Endothelial cell of umbilical vein (primary cell): ENCODE measurements at regions not wholly inside any gene's neighbourhood (a gene's known extent, or its start where the extent isn't known, plus 50 kb on each side); places are given as distances from the start of the nearest gene placed in this dataset.
"Not testable (repeated sequence)": the region's sequence is repeated elsewhere in the genome, so short reads cannot be mapped to it uniquely, and the experiment has no call there.

Experiments
- BruUV-seq: library from RNA; stranded (reverse); fragments of 400-500 nt; replicated peaks from 2 replicates; lab custom pipeline; 2021; lab: Mats Ljungman, UMichigan
- CTCF ChIA-PET: fragments of 300-600, 350-600 bp; sonication (Branson Sonifier 250); formaldehyde crosslinking; loops from one replicate; lab custom pipeline; 2021; ENCODE audit warnings: antibody characterized with exemption, inconsistent platforms; lab: Charles Lee
- POLR2A ChIA-PET: fragments of 300-600, 350-600 bp; sonication (Branson Sonifier 250); formaldehyde crosslinking; loops from one replicate; lab custom pipeline; 2021; ENCODE audit warnings: antibody characterized with exemption, inconsistent platforms; lab: Charles Lee
- DNase-seq: peaks from one replicate; pipeline ENCODE4 v3.0.0-alpha.2; 2011; ENCODE audit warnings: low read depth, low spot score
- FAIRE-seq: peaks from 2 replicates; lab custom pipeline; 2011; peaks lifted over from hg19 to GRCh38; lab: Jason Lieb, UNC
- H2AFZ ChIP-seq: 2 replicates; pipeline ENCODE4 v1.6.0; 2012; ENCODE audit warnings: low read depth, low read length, control low read depth, inconsistent platforms
- H3K27ac ChIP-seq: 2 replicates; pipeline ENCODE4 v1.5.1; 2011; ENCODE audit warnings: low read depth, mild to moderate bottlenecking, control low read depth, low read length, moderate library complexity; ENCODE audit not compliant: insufficient read depth
- H3K27me3 ChIP-seq, 2 experiments: 2 replicates each; pipeline versions ENCODE4 v1.6.0 to v1.6.1; 2011; ENCODE audit warnings: low read length in 2 of 2, mixed read lengths in 1 of 2; ENCODE audit not compliant: control insufficient read depth in 2 of 2, insufficient read depth in 2 of 2
- H3K36me3 ChIP-seq, 2 experiments: 2 replicates in 1 of 2; 3 replicates in 1 of 2; pipeline ENCODE4 v1.5.1; 2011; ENCODE audit warnings: low read length in 2 of 2, mild to moderate bottlenecking in 1 of 2, moderate library complexity in 1 of 2; ENCODE audit not compliant: control insufficient read depth in 2 of 2, insufficient read depth in 2 of 2; ENCODE audit errors: extremely low read depth in 1 of 2
- H3K4me1 ChIP-seq: 3 replicates; pipeline ENCODE4 v1.5.1; 2011; ENCODE audit warnings: mild to moderate bottlenecking, low read length; ENCODE audit not compliant: control insufficient read depth, insufficient read depth; ENCODE audit errors: extremely low read depth
- H3K4me2 ChIP-seq: 2 replicates; pipeline ENCODE4 v1.6.1; 2011; ENCODE audit warnings: low read length, control low read depth, mixed read lengths; ENCODE audit not compliant: insufficient read depth
- H3K4me3 ChIP-seq, 3 experiments: fragments of 200-600 bp in 1 of 3; sonication (generic), shearing (Covaris generic) in 1 of 3; replicated peaks in 1 of 3; 2 replicates each; pipeline ENCODE4 v1.5.1; 2011 to 2016; ENCODE audit warnings: control low read depth in 3 of 3, low read length in 3 of 3, mild to moderate bottlenecking in 2 of 3, inconsistent platforms in 1 of 3, low read depth in 1 of 3, moderate library complexity in 1 of 3; ENCODE audit not compliant: insufficient read depth in 1 of 3
- H3K79me2 ChIP-seq: 2 replicates; pipeline ENCODE4 v1.6.0; 2012; ENCODE audit warnings: low read length, inconsistent platforms; ENCODE audit not compliant: control insufficient read depth, insufficient read depth
- H3K9ac ChIP-seq: replicated peaks from 2 replicates; pipeline ENCODE3; 2011; ENCODE audit warnings: low read length, control low read depth; ENCODE audit not compliant: insufficient read depth; ENCODE audit errors: extremely low read depth
- H3K9me1 ChIP-seq: replicated peaks from 3 replicates; pipeline ENCODE4 v1.6.0; 2011; ENCODE audit warnings: mild to moderate bottlenecking, low read length; ENCODE audit not compliant: control insufficient read depth, insufficient read depth; ENCODE audit errors: extremely low read depth
- H3K9me3 ChIP-seq: replicated peaks from 2 replicates; pipeline ENCODE4 v1.5.1; 2012; ENCODE audit warnings: low read length, inconsistent platforms; ENCODE audit not compliant: control insufficient read depth, insufficient read depth
- H4K20me1 ChIP-seq: replicated peaks from 2 replicates; pipeline ENCODE3; 2011; ENCODE audit warnings: mild to moderate bottlenecking, low read length; ENCODE audit not compliant: control insufficient read depth, insufficient read depth; ENCODE audit errors: extremely low read depth
- CTCF ChIP-seq, 2 donors: IDR thresholded peaks; 1 replicate in 1 of 2; 2 replicates in 1 of 2; pipeline ENCODE4 v1.5.1; 2011; ENCODE audit warnings: low read length in 2 of 2, mild to moderate bottlenecking in 2 of 2, moderate library complexity in 2 of 2, control low read depth in 1 of 2, inconsistent platforms in 1 of 2, low read depth in 1 of 2; ENCODE audit not compliant: insufficient read depth in 1 of 2; ENCODE audit errors: extremely low read depth in 1 of 2
- EZH2 ChIP-seq: IDR thresholded peaks from 2 replicates; pipeline ENCODE4 v1.6.1; 2012; ENCODE audit warnings: borderline replicate concordance, low read depth, mild to moderate bottlenecking, moderate library complexity, low read length, inconsistent platforms; ENCODE audit not compliant: severe bottlenecking
- FOS ChIP-seq: IDR thresholded peaks from 2 replicates; pipeline ENCODE4 v1.6.1; 2011; ENCODE audit warnings: mild to moderate bottlenecking, low read length, moderate library complexity, borderline replicate concordance; ENCODE audit not compliant: insufficient read depth
- GATA2 ChIP-seq: IDR thresholded peaks from 2 replicates; pipeline ENCODE4 v1.7.0; 2011; ENCODE audit warnings: low read depth, mild to moderate bottlenecking, moderate library complexity, mixed read lengths, low read length; ENCODE audit not compliant: insufficient read length, insufficient read depth
- JUN ChIP-seq: IDR thresholded peaks from 2 replicates; pipeline ENCODE4 v1.6.1; 2011; ENCODE audit warnings: borderline replicate concordance, low read depth; ENCODE audit not compliant: insufficient read length, insufficient read depth
- MAX ChIP-seq: IDR thresholded peaks from 2 replicates; pipeline ENCODE4 v1.6.1; 2011; ENCODE audit not compliant: insufficient read depth, insufficient read length
- MYC ChIP-seq: IDR thresholded peaks from one replicate; pipeline ENCODE4 v1.6.1; 2011; ENCODE audit warnings: mild to moderate bottlenecking, low read depth, low read length
- POLR2A ChIP-seq: IDR thresholded peaks from 2 replicates; pipeline ENCODE4 v1.6.1; 2012; ENCODE audit warnings: low read depth, mild to moderate bottlenecking, control low read depth, low read length
- POLR2AphosphoS5 ChIP-seq: IDR thresholded peaks from 2 replicates; pipeline ENCODE4 v1.6.1; 2012; ENCODE audit warnings: low read depth, mild to moderate bottlenecking, control low read depth, low read length, moderate library complexity; ENCODE audit not compliant: insufficient read depth
- dilution Hi-C: fragments of 300-500 bp; cut with MboI; formaldehyde crosslinking; loops from one replicate; pipeline ENCODE4 v1.15.0; 2019; ENCODE audit warnings: low sequenced_read_pairs; ENCODE audit not compliant: extremely low pct_ligation_motif_present
- intact Hi-C: fragments of 100-400 bp; cut with micrococcal nuclease; formaldehyde crosslinking; loops from one replicate; pipeline ENCODE4 v1.10.0; 2022

GRCh38 chrX:117834076-117834475 is 282.5 kb downstream of the KLHL13 start:
- H3K27me3 ChIP-seq: no peaks in the 10 kb centered on the region
- CTCF ChIA-PET: no interaction called here
- H3K4me3 ChIP-seq: no peak overlapping the region
- no peaks in the 10 kb centered on the region for H3K9me1 ChIP-seq
- FAIRE-seq: no peak
- no peak for DNase-seq
- H3K4me2 ChIP-seq: no peak overlapping the region
- dilution Hi-C loops: no loop called here
- H2AFZ ChIP-seq: no peak overlapping the region
- no peak overlapping the region for H3K9ac ChIP-seq
- no peaks in the 10 kb centered on the region for H3K9me3 ChIP-seq
- H3K36me3 ChIP-seq: no peaks in the 10 kb centered on the region
- TF ChIP-seq FOS: no peak
- TF ChIP-seq GATA2: no peak
- no peak for TF ChIP-seq POLR2AphosphoS5
- TF ChIP-seq CTCF (IDR thresholded peaks at IDR 0.05; ENCODE audit: extremely low read depth in 1 of 2, insufficient read depth in 1 of 2, low read depth in 1 of 2, low read length in 2 of 2): no peak
- no peak for TF ChIP-seq MAX
- no peak for TF ChIP-seq EZH2
- no peak for TF ChIP-seq JUN
- no peak for TF ChIP-seq POLR2A
- TF ChIP-seq MYC: no peak
- no peak overlapping the region for H3K27ac ChIP-seq
- no TSS peak for BruUV-seq
- no peaks in the 10 kb centered on the region for H3K4me1 ChIP-seq
- intact Hi-C loops: no loop called here
- POLR2A ChIA-PET: no interaction called here
- no peaks in the 10 kb centered on the region for H4K20me1 ChIP-seq
- no peaks in the 10 kb centered on the region for H3K79me2 ChIP-seq

DNA sequence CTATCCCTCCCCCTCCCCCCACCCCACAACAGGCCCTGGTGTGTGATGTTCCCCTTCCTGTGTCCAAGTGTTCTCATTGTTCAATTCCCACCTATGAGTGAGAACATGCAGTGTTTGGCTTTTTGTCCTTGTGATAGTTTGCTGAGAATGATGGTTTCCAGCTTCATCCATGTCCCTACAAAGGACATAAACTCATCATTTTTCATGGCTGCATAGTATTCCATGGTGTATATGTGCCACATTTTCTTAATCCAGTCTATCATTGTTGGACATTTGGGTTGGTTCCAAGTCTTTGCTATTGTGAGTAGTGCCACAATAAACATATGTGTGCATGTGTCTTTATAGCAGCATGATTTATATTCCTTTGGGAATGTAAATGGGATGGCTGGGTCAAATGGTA is 295.1 kb downstream of the KLHL13 start:
- H2AFZ ChIP-seq, H3K79me2 ChIP-seq, H3K9me1 ChIP-seq, H3K4me1 ChIP-seq, H3K4me3 ChIP-seq, H3K27ac ChIP-seq, FAIRE-seq, intact Hi-C loops, DNase-seq, dilution Hi-C loops, CTCF ChIA-PET, BruUV-seq, H3K9me3 ChIP-seq, H3K27me3 ChIP-seq, H3K4me2 ChIP-seq, H3K36me3 ChIP-seq, H3K9ac ChIP-seq, POLR2A ChIA-PET, H4K20me1 ChIP-seq: not testable (repeated sequence)
